ENCODE measurements at regions not wholly inside any gene's neighbourhood (a gene's known extent, or its start where the extent isn't known, plus 50 kb on each side); places are given as distances from the start of the nearest gene placed in this dataset.

DNA sequence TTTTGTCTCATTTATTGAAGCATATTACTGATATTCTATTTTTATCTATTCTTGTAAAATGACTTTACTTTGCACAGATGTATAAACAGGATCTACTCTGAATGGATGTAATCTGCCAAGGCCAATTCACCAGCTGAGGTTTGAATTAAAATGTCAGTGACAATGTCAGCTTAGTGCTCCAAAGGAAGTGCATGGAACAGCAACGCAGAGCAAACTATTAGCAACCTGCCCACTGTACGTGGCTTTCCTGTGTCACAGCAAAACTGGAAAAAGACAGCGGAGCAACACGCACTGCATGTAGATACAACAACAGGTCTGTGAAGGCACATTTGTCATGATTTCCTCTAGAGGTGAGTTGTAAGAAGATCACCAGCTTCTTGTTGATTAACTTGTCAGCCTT lies 409.4 kb downstream of the MED10 start:
- ATAC-seq (replicated peaks; ENCODE audit: extremely low read depth, poor library complexity, severe bottlenecking): no peak
- H3K9me3 Mint-ChIP-seq: peaks cover 19% of the 10 kb centered on the region

DNA sequence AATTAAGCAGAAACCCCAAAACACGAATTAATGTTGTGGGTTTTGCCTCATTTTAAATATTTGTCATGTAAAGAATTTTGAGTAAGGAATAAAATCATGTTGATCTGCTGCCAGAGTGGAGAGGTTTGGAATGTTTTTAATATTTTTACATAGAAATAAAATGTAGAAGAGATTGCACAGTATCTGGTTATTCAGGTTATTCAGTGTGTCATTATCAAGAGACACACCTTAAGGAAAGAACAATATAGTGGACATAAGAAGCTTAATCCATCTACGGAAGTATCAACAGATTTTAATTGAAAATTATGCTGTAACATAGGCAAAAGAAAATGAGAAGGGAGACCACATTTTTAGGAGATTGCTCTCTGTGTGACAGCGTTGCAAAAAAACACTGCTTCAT lies 410.4 kb downstream of the MED10 start:
- Mint-ChIP-seq H3K27ac (ENCODE audit: low read depth) (no peak overlapping the region), H3K9me3 (peaks cover 19% of the 10 kb centered on the region), H3K4me1 (no peaks in the 10 kb centered on the region), H3K36me3 (ENCODE audit: insufficient read depth) (no peaks in the 10 kb centered on the region), H3K27me3 (no peaks in the 10 kb centered on the region), H3K4me3 (no peak overlapping the region)
- ATAC-seq (replicated peaks; ENCODE audit: extremely low read depth, poor library complexity, severe bottlenecking) (no peak), DNase-seq (ENCODE audit: low spot score in 2 of 2) (no peak)

More for the DNA sequence above, 409.4 kb downstream of the MED10 start:
- H3K36me3 Mint-ChIP-seq (ENCODE audit: insufficient read depth): no peaks in the 10 kb centered on the region
- H3K4me1 Mint-ChIP-seq: no peaks in the 10 kb centered on the region
- H3K27me3 Mint-ChIP-seq: no peaks in the 10 kb centered on the region
- no peak overlapping the region for H3K27ac Mint-ChIP-seq (ENCODE audit: low read depth)
- DNase-seq (ENCODE audit: low spot score in 2 of 2): no peak
- no peak overlapping the region for H3K4me3 Mint-ChIP-seq

DNA sequence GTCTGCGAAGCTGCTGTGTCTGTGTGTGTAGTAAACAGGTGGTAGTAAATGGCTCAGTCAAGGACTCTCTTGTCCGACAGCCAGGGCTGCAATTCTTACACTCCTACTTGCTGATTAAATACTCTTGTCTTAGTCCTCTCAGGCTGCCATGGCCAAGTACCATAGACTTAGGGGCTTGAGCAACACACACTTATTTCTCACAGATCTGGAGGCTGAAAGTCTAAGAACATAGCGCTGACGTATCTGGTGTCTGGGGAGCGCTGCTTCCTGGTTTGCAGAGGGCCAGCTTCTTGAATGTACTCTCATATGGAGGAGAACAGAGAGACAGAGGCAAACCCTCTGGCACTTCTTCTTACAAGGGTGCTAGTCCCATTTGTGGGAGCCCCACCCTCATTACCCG lies 411.0 kb downstream of the MED10 start:
- H3K4me3 Mint-ChIP-seq: no peak overlapping the region
- no peak overlapping the region for H3K27ac Mint-ChIP-seq (ENCODE audit: low read depth)
- DNase-seq (ENCODE audit: low spot score in 2 of 2) (no peak), ATAC-seq (replicated peaks; ENCODE audit: extremely low read depth, poor library complexity, severe bottlenecking) (no peak)
- H3K27me3 Mint-ChIP-seq: no peaks in the 10 kb centered on the region
- peaks cover 15% of the 10 kb centered on the region for H3K9me3 Mint-ChIP-seq
- H3K4me1 Mint-ChIP-seq: no peaks in the 10 kb centered on the region
- no peaks in the 10 kb centered on the region for H3K36me3 Mint-ChIP-seq (ENCODE audit: insufficient read depth)

DNA sequence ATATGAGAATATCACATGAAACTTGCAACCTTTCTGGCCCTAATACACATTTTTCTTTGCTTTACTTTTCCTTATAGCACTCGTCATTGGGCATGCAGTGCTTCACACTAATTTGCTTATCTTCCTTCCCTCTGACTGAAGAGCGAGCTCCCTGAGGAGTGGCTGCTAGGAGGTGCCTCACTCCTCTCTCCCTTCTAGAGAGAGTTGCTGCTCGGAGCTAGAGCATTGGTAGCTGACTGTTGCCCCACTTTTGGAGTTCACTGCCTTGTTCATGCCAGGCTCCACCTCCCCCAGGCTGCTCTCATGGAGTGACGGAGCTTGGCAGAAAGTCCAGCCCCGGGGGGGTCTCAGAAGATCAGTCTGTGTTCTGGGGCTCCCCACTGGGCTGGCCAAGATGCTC lies 413.2 kb downstream of the MED10 start:
- Mint-ChIP-seq H3K27ac (ENCODE audit: low read depth) (no peak overlapping the region), H3K36me3 (ENCODE audit: insufficient read depth) (no peaks in the 10 kb centered on the region), H3K9me3 (peaks cover 20% of the 10 kb centered on the region), H3K4me3 (no peak overlapping the region), H3K4me1 (no peaks in the 10 kb centered on the region), H3K27me3 (no peaks in the 10 kb centered on the region)
- ATAC-seq (replicated peaks; ENCODE audit: extremely low read depth, poor library complexity, severe bottlenecking): no peak
- no peak for DNase-seq (ENCODE audit: low spot score in 2 of 2)

DNA sequence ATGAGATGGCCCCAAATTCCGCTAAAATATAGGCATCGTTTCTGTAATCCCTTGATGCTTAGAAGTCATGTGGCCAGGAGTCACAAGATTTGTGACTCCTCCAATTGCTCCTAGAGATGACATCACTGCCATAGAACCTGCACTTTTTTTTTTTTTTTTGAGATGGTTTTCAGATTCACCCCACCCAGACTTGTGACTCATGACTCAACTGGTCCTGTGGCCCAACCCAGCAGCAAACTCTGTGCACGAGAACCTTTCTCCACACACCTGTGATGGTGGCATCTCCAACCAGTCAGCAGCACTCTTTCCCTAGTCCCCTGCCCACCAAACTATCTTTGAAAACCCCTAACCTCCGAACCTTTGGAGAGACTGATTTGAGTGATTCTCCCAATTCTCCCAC lies 414.0 kb downstream of the MED10 start:
- ATAC-seq (replicated peaks; ENCODE audit: extremely low read depth, poor library complexity, severe bottlenecking): no peak
- no peaks in the 10 kb centered on the region for H3K27me3 Mint-ChIP-seq

DNA sequence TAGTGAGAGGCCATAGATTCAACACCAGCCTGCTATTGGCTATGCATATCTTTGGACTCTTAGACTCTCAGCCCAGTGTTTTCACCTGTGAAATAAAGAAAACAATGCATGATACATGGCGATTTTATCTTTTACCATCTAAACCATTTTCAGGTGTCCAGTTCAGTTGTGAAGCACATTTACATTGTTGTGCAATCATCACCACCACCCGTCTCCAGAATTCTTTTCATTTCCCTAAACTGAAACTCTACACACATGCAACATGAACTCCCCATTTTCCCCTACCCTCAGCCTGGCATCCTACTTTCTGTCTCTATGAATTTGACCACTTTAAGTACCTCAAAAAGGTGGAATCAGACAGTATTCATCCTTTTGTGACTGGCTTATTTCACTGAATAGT lies 420.6 kb downstream of the MED10 start:
- Mint-ChIP-seq H3K9me3 (peaks cover 5% of the 10 kb centered on the region), H3K27me3 (peaks cover 33% of the 10 kb centered on the region), H3K36me3 (ENCODE audit: insufficient read depth) (no peaks in the 10 kb centered on the region), H3K4me3 (no peak overlapping the region), H3K27ac (ENCODE audit: low read depth) (no peak overlapping the region), H3K4me1 (no peaks in the 10 kb centered on the region)
- ATAC-seq (replicated peaks; ENCODE audit: extremely low read depth, poor library complexity, severe bottlenecking) (no peak), DNase-seq (ENCODE audit: low spot score in 2 of 2) (no peak)

More for the DNA sequence above, 414.0 kb downstream of the MED10 start:
- H3K36me3 Mint-ChIP-seq (ENCODE audit: insufficient read depth): no peaks in the 10 kb centered on the region
- no peaks in the 10 kb centered on the region for H3K4me1 Mint-ChIP-seq
- H3K27ac Mint-ChIP-seq (ENCODE audit: low read depth): no peak overlapping the region
- no peak overlapping the region for H3K4me3 Mint-ChIP-seq
- H3K9me3 Mint-ChIP-seq: peaks cover 20% of the 10 kb centered on the region
- DNase-seq (ENCODE audit: low spot score in 2 of 2): no peak

DNA sequence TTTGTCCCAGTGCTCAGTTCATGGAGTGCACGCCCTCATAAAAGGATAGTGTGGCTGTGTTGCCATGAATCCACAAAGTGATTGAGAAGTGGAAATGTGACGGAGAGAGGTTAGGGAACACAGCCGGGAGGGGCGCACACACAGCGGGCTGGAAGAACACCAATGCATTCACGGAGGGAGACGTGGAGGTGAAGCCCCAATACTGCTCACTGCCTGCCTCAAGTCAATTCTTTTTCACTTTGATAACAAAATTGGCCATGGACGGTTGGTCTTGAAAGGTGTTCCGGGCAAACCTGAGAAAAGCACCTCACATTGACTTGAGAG lies 424.1 kb downstream of the MED10 start:
- ATAC-seq (replicated peaks; ENCODE audit: extremely low read depth, poor library complexity, severe bottlenecking): no peak
- DNase-seq (ENCODE audit: low spot score in 2 of 2): no peak
- H3K9me3 Mint-ChIP-seq: peaks cover 5% of the 10 kb centered on the region
- H3K27me3 Mint-ChIP-seq: peaks cover 33% of the 10 kb centered on the region
- H3K4me3 Mint-ChIP-seq: no peak overlapping the region
- peaks cover 1% of the 10 kb centered on the region for H3K36me3 Mint-ChIP-seq (ENCODE audit: insufficient read depth)
- no peaks in the 10 kb centered on the region for H3K4me1 Mint-ChIP-seq
- no peak overlapping the region for H3K27ac Mint-ChIP-seq (ENCODE audit: low read depth)

DNA sequence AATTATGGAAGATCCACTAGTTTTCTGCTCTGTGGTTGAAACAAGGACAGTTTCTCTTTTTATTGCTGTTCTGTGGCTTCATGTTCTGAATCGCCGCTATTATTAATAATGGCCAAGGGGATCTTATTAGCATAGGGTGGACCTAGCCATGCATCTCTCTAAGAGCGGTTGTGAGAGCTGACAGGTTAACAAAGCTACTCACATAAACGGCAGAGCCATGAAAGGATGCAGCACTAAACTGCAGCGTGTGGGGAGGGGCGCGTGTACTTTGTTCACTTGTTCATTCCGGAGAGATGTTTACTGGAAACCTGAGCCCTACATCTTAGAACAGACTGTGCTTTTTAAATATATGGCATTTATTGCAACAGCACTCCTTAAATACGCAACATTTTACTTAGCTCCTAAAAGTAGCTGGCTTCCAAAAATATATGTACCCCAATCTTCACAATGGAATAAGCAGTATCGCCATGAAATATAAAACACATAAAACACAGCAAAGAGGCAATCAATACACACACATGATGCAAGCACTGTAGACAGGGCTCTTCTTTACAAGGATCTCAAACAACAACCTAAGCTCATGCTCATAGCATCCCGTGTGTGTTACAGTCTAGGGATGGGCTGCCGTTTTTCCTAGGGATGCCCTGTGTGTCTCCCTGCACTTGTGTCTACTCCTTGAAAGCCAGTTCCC lies 424.6 kb downstream of the MED10 start:
- H3K36me3 Mint-ChIP-seq (ENCODE audit: insufficient read depth): peaks cover 1% of the 10 kb centered on the region
- ATAC-seq (replicated peaks; ENCODE audit: extremely low read depth, poor library complexity, severe bottlenecking) (no peak), DNase-seq (ENCODE audit: low spot score in 2 of 2) (no peak)
- peaks cover 5% of the 10 kb centered on the region for H3K9me3 Mint-ChIP-seq
- no peak overlapping the region for H3K27ac Mint-ChIP-seq (ENCODE audit: low read depth)
- peaks cover 33% of the 10 kb centered on the region for H3K27me3 Mint-ChIP-seq
- H3K4me1 Mint-ChIP-seq: no peaks in the 10 kb centered on the region
- no peak overlapping the region for H3K4me3 Mint-ChIP-seq

DNA sequence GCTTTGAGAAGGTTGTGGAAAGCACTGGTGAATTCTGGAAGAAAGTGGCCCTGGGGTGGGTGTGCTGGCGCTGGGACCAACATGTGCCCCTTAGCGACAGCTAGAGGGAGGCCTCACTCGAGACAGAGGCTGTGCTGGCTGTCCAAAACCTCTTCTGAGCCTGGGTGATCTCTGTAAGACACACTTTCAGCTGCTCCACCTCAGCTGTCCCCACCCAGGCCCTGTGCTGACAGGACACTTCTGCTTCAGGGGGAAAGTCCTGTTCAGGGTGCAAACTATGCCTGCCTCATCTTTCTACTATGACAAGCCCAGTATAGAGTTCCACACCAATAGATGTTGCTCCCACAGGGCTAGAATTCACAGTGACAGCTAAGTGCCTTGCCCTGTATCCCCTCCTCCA lies 426.4 kb downstream of the MED10 start:
- Mint-ChIP-seq H3K36me3 (ENCODE audit: insufficient read depth) (peaks cover 1% of the 10 kb centered on the region), H3K4me1 (no peaks in the 10 kb centered on the region), H3K4me3 (no peak overlapping the region), H3K9me3 (peaks cover 5% of the 10 kb centered on the region), H3K27me3 (peaks cover 33% of the 10 kb centered on the region), H3K27ac (ENCODE audit: low read depth) (no peak overlapping the region)
- no peak for ATAC-seq (replicated peaks; ENCODE audit: extremely low read depth, poor library complexity, severe bottlenecking)
- no peak for DNase-seq (ENCODE audit: low spot score in 2 of 2)

DNA sequence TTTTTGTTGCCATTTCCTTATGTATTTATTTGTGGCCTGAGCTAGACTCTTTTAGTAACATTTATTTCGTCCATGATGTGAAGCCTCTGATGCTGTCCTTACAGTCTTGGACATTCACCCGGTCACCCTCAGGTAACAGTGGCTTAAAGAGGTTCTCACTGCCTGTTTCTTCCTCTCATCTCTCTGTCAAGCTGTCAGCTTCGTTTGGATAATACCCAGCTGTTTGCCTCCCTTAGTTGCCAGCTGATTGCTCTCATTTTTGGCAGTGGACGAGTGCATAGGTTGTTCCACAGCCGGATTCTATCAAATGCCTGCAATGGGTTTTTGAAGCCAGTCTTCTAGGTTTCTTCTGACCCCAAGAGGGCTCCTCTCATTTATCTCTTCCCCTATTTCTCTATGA lies 427.7 kb downstream of the MED10 start:
- no peak overlapping the region for H3K4me3 Mint-ChIP-seq
- H3K27ac Mint-ChIP-seq (ENCODE audit: low read depth): no peak overlapping the region

DNA sequence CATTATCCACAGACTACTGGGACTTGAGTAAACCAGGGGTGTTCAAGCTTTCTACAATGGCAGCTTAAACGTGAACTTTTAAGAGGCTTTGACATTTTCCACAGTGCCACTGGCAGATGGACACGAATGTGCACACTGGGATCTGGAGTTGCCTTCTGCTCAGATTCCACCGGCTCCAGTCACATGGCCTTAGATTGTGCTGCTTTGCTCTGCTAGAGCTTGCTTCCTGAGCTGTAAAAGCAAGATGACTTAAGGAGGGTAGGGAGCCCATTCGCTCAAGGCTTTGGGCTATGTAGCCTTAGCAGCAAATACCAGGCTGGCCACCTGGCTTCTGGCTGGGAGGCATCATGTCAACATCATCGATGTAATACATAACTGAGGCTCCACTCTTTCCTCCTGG lies 436.9 kb downstream of the MED10 start:
- DNase-seq (ENCODE audit: low spot score in 2 of 2): no peak
- no peak for ATAC-seq (replicated peaks; ENCODE audit: extremely low read depth, poor library complexity, severe bottlenecking)
- H3K4me3 Mint-ChIP-seq: no peak overlapping the region
- peaks cover 5% of the 10 kb centered on the region for H3K9me3 Mint-ChIP-seq
- H3K27ac Mint-ChIP-seq (ENCODE audit: low read depth): no peak overlapping the region
- H3K4me1 Mint-ChIP-seq: no peaks in the 10 kb centered on the region
- H3K27me3 Mint-ChIP-seq: peaks cover 24% of the 10 kb centered on the region
- H3K36me3 Mint-ChIP-seq (ENCODE audit: insufficient read depth): peaks cover 2% of the 10 kb centered on the region

More for the DNA sequence above, 427.7 kb downstream of the MED10 start:
- ATAC-seq (replicated peaks; ENCODE audit: extremely low read depth, poor library complexity, severe bottlenecking) (no peak), DNase-seq (ENCODE audit: low spot score in 2 of 2) (no peak)
- H3K36me3 Mint-ChIP-seq (ENCODE audit: insufficient read depth): peaks cover 1% of the 10 kb centered on the region
- H3K9me3 Mint-ChIP-seq: peaks cover 5% of the 10 kb centered on the region
- H3K4me1 Mint-ChIP-seq: no peaks in the 10 kb centered on the region
- H3K27me3 Mint-ChIP-seq: peaks cover 26% of the 10 kb centered on the region

DNA sequence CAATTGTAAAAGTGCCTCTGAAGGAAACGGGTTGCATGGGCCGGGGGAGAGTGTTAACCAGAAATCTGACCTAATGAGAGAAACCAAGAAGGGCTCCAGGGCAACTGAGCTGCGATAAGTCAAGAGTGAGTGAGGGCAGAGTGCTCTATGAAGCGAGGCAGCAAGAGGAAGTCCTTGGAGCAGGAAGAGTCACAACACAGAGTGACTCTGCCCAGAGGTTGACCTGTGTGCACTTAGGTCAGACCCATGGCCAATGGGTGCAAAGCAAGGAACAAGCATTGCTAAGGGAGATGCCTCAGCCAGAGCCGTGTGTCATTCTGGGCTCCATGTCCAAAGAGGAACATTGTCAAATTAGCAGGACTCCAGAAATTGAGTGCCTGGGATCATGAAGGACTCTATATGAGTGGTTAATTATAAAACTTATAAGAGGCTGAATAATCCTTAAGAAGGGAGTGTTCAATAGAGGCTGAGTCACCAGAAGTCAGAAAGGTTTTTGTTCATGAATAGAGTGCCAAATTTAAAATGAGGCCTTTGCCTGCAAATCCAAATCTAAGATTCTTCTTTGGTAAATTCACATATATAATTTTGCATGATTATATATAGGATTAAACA lies 438.5 kb downstream of the MED10 start:
- DNase-seq (ENCODE audit: low spot score in 2 of 2) (no peak), ATAC-seq (replicated peaks; ENCODE audit: extremely low read depth, poor library complexity, severe bottlenecking) (no peak)
- Mint-ChIP-seq H3K36me3 (ENCODE audit: insufficient read depth) (peaks cover 2% of the 10 kb centered on the region), H3K9me3 (peaks cover 10% of the 10 kb centered on the region), H3K27me3 (peaks cover 24% of the 10 kb centered on the region), H3K4me1 (no peaks in the 10 kb centered on the region), H3K27ac (ENCODE audit: low read depth) (no peak overlapping the region), H3K4me3 (no peak overlapping the region)

DNA sequence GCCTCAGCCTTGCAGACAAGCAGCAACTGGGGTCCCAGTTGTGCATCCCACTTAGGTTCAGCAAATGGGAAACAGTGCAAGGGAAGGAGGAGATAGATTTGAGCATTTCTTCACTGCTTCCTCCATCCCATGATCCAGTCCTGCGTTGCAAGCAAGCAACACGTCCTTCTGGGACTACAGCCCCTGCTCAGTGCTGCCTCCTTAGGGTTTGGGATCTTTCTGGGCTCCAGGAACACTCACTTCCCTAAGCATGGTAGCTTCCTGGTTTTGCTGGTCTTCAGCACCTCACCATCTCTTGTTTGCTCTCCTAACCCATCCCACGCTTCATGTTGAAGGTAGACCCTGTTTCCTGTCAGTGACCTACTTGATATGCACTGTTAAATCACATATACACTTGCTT lies 444.7 kb downstream of the MED10 start:
- no peaks in the 10 kb centered on the region for H3K36me3 Mint-ChIP-seq (ENCODE audit: insufficient read depth)

More for the DNA sequence above, 444.7 kb downstream of the MED10 start:
- H3K4me1 Mint-ChIP-seq: no peaks in the 10 kb centered on the region
- DNase-seq (ENCODE audit: low spot score in 2 of 2) (no peak), ATAC-seq (replicated peaks; ENCODE audit: extremely low read depth, poor library complexity, severe bottlenecking) (no peak)
- peaks cover 11% of the 10 kb centered on the region for H3K27me3 Mint-ChIP-seq
- H3K27ac Mint-ChIP-seq (ENCODE audit: low read depth): no peak overlapping the region
- peaks cover 16% of the 10 kb centered on the region for H3K9me3 Mint-ChIP-seq
- H3K4me3 Mint-ChIP-seq: no peak overlapping the region

Data from central memory CD8-positive, alpha-beta T cell (primary cell).